ENCODE measurements at regions not wholly inside any gene's neighbourhood (a gene's known extent, or its start where the extent isn't known, plus 50 kb on each side); places are given as distances from the start of the nearest gene placed in this dataset.

- intact Hi-C loops (cut with DNase I): no loop called here
- H3K9me3 ChIP-seq: no peaks in the 10 kb centered on the region
- TF ChIP-seq CTCF (IDR thresholded peaks at IDR 0.05): no peak
These were observed 231.5 kb downstream of the LPIN1 start for GRCh38 chr2:11977766-11978524.

GRCh38 chr2:11980809-11981208 is 234.4 kb downstream of the LPIN1 start:
- Histone ChIP-seq H3K4me3 (no peak overlapping the region), H3K4me1 (no peaks in the 10 kb centered on the region), H3K9ac (ENCODE audit: low read depth in 2 of 2, low read length in 2 of 2) (no peak overlapping the region), H3K36me3 (no peaks in the 10 kb centered on the region), H3K27me3 (no peaks in the 10 kb centered on the region), H3K9me3 (no peaks in the 10 kb centered on the region), H3K27ac (no peak overlapping the region)
- DNase-seq: no peak
- intact Hi-C loops (cut with DNase I): no loop called here
- no peak for TF ChIP-seq CTCF (IDR thresholded peaks at IDR 0.05)

More at GRCh38 chr2:11977766-11978524, 231.5 kb downstream of the LPIN1 start:
- Histone ChIP-seq H3K9ac (ENCODE audit: low read depth in 2 of 2, low read length in 2 of 2) (no peak overlapping the region), H3K27me3 (no peaks in the 10 kb centered on the region), H3K4me1 (no peaks in the 10 kb centered on the region), H3K36me3 (no peaks in the 10 kb centered on the region), H3K4me3 (no peak overlapping the region), H3K27ac (no peak overlapping the region)
- DNase-seq: no peak

GRCh38 chr2:11983401-11983800 is 237.0 kb downstream of the LPIN1 start:
- Histone ChIP-seq H3K9ac (ENCODE audit: low read depth in 2 of 2, low read length in 2 of 2) (no peak overlapping the region), H3K4me1 (no peaks in the 10 kb centered on the region), H3K4me3 (no peak overlapping the region), H3K27me3 (no peaks in the 10 kb centered on the region), H3K9me3 (no peaks in the 10 kb centered on the region), H3K36me3 (no peaks in the 10 kb centered on the region), H3K27ac (no peak overlapping the region)
- no peak for DNase-seq
- intact Hi-C loops (cut with DNase I): no loop called here
- TF ChIP-seq CTCF (IDR thresholded peaks at IDR 0.05): no peak

GRCh38 chr2:11983870-11984269 is 237.4 kb downstream of the LPIN1 start:
- Histone ChIP-seq H3K4me1 (no peaks in the 10 kb centered on the region), H3K27ac (no peak overlapping the region), H3K4me3 (no peak overlapping the region), H3K9me3 (no peaks in the 10 kb centered on the region), H3K36me3 (no peaks in the 10 kb centered on the region), H3K9ac (ENCODE audit: low read depth in 2 of 2, low read length in 2 of 2) (no peak overlapping the region), H3K27me3 (no peaks in the 10 kb centered on the region)
- TF ChIP-seq CTCF (IDR thresholded peaks at IDR 0.05): no peak
- DNase-seq: no peak
- intact Hi-C loops (cut with DNase I): no loop called here

- Histone ChIP-seq H3K27me3 (no peaks in the 10 kb centered on the region), H3K4me3 (no peak overlapping the region), H3K9me3 (no peaks in the 10 kb centered on the region), H3K9ac (ENCODE audit: low read depth in 2 of 2, low read length in 2 of 2) (no peak overlapping the region), H3K4me1 (no peaks in the 10 kb centered on the region), H3K27ac (no peak overlapping the region), H3K36me3 (no peaks in the 10 kb centered on the region)
- intact Hi-C loops (cut with DNase I): no loop called here
- no peak for TF ChIP-seq CTCF (IDR thresholded peaks at IDR 0.05)
- DNase-seq: no peak
These were observed 238.1 kb downstream of the LPIN1 start for GRCh38 chr2:11984316-11985158.

Data from colonic mucosa (tissue), 4 donors.